Stimulated activated CD4-positive, alpha-beta T cell treated with anti-CD3 and anti-CD28 coated beads, Interleukin-15, amount 100 ng/mL, for 48 hours (primary cell): ENCODE measurements at regions not wholly inside any gene's neighbourhood (a gene's known extent, or its start where the extent isn't known, plus 50 kb on each side); places are given as distances from the start of the nearest gene placed in this dataset.
"Not testable (repeated sequence)": the region's sequence is repeated elsewhere in the genome, so short reads cannot be mapped to it uniquely, and the experiment has no call there.

ENCODE experiments used
- DNase-seq, 2 donors: peaks; one replicate each; pipeline ENCODE4 v3.0.0-alpha.2; 2020; ENCODE audit warnings: low read depth in 2 of 2

GRCh38 chr15:61342390-61342789 lies 113.3 kb upstream of the RORA start:
- DNase-seq, result no peak

GRCh38 chr15:61339516-61339915 lies 110.4 kb upstream of the RORA start:
- DNase-seq, result no peak

GRCh38 chr15:61337541-61337940 lies 108.4 kb upstream of the RORA start:
- DNase-seq, result no peak

DNA sequence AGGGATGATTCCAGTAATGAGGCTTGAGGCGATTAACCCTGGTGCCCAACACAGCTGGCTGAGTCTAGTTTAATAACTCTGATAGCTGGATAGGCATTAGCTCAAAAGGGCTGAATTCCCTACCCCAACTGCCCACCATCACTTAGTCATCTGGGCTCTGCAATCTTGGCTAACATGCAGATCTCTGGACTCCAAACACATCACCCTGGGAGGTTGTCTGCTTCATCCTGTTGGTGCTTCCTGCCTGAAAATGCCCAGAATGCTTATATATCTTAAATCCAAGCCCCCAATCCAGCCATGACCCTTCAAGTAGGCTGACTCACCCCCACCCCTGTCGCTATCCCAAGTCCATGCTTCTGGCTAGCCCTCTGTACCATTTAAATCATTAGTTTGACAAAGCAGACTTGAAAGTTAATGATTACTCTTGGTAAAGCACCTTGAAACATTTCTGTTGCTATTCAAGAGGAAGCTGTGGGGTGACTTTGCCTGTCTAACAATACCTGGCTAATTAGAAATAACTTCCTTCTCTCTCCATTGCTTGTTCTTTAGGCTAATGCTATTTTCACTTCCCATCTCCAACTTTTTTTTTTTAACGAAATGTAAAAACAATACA lies 107.0 kb upstream of the RORA start:
- no peak for DNase-seq

GRCh38 chr15:61334714-61335113 lies 105.6 kb upstream of the RORA start:
- not testable (repeated sequence) for DNase-seq

- no peak for DNase-seq
Measured at GRCh38 chr15:61331019-61331418, 101.9 kb upstream of the RORA start.

DNA sequence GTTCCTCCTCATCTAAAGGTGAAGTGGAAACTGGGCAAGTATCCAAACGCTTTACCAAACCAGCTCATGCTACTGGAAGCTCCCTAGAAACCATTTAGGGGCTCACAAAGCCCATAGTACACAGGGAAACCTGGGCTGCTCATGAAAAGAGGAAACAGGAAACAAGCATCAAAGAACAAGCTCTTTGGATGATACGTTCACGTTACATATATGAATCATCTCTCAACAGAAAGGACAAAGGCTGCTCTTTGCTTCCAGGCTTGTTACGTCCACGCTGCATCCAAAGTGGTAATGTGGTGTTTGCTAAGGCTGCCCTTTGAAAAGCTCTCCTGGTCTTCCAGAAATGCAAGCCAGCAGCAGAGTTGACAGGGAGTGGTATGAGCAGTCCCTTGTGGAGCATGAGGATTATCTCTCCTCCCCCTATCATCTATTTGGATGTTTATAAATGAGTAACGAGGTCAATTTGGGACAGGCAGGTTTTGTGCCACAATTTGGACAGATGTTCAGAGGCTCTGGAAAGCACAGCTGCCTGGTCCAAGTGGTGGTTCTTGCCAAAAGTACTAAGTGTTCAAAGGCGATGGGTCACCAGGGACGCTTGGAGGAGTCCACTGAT lies 98.0 kb upstream of the RORA start:
- DNase-seq, result no peak

DNA sequence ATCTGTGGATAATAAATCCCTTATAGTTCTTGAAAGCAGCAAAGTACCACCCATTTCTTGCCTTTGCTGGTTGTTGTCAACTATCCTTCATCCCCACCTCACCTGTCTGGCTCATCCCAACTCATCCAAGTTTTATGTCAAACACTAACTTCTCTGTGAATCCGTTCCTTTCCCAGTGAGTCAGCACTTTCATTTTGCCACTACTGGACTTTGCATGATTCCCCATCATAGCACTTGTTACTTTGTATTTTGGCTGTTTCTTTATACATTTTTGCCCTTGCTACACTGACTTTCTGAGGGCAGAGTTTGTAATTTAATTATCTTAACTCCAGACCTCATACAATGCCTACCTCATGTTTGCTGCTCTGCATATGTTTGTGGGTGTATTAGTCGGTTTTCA lies 90.8 kb upstream of the RORA start:
- no peak for DNase-seq

DNA sequence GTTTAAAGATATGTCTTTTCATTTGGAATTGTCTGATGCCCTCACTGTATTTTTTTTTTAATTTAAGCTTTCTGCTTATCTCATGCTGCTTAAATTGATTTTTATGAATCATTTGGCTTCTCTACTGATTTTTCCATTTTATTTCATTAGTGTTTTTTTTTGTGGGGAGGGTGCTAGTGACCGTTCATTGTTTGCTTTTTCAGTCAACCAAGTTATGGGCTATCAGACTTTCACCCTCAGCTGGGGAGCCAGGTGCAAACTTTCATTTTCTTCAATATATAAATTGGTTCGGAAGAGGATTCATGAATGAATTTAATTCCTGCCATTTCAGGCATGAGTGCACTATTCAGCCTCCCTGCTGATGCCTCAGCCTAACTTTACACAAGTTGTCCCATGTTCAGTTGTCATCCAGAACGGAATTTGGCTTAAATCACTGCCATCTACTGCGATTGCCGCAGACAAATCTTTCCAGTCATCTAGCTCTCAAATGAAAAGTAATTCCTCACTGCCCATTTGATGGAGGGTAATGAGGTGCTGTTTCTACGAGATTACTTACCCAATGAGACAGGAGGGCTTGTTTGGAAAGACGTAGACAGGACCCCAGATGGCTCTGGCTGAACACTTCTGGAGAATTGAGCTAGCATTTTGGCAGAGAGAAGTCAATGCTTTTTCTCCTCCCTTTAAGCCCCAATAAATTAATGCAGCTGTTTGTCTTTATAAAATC lies 89.9 kb upstream of the RORA start:
- no peak for DNase-seq

DNA sequence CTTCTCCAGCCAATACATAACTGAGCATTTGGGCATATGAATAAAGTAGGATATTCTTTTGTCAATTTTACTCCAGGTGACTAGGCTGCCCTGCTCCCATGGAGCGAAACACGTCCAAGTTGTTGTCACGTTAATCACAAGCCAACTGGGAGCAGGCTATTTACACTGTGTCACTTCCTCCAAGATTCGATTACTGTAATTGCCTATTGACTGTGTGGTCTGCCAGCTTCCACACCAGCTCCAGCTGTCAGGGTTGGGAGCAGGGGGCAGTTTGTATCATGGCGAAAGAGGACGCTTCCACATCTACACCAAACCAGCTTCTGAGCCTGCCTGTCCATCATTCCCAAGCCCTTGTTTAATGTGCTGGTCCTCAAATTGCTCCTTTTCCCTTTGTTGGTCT lies 89.2 kb upstream of the RORA start:
- DNase-seq, result no peak

DNA sequence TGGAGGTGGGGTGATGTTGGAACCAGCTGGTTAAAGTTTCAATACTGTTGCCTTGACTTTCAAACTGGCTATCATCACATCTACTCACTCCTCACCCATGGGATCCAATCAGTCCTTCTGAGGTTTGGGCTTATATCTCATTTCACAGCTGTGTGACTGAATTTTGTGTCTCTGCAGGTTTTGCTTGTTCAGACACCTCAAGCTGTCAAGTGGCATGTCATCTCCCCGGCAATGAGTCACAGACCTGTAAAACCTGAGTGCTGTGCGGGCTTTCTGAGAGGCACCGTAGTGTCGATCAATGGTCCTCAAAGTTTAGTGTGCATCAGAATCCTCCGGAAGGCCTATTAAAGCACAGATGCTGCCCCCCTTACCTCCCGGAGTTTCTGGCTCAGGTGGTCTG lies 86.4 kb upstream of the RORA start:
- DNase-seq, result no peak

DNA sequence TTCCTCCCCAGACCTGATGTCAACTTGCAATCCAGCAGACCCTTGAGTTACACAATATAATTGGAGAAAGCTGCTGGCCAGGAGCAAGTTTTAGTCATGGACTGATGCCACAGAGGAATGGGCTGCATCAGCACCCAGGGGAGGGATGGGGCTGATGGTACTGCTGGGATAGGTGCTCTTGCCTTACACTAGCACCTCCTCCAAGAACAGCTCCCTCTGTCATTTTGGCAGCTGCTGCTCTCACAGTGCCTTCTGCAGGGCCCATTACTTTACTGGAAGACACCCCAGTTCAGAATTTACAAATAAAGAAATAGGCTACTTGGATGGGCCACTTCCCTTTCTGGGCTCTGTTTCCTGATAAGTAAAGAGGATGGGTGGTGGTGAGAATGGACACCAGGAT lies 85.3 kb upstream of the RORA start:
- no peak for DNase-seq

DNA sequence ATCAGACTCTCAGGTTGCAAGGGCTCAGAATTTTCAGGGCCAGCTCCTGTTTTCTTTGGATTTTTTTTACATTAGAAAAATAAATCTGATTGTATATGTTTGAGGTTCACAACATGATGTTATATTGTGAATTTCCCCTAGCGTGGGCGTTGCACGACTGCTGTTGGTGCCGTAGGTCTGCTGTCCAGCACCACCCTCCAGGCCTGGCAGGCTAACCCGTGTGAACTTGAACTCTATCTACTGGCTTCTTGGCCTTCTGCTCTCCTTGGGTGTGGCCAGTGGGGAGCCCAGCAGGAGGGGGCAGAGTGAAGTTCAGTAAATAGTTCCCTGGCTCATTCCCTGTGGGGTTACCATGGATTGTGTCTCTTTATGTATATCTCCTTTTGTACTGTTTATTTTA lies 80.5 kb upstream of the RORA start:
- DNase-seq, result no peak

- DNase-seq, result no peak
Measured at GRCh38 chr15:61309031-61309511, 80.0 kb upstream of the RORA start.

DNA sequence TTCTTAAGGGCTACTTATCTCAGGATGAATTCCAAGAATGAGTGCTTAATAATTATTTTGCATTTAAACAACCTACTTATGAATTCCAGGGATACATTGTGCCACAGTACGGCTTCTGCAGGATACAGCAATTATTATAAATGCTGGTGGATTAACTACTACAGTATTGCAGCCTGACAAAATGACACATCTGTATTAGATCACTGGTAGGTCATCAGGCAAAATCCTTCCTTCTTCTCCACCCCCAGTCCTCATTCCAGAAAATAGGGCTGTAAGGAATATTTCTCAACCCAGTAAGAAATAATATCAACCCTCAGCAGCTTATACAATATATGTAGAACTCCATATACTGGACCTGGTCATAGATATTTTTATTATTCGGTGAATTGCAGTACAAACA lies 79.3 kb upstream of the RORA start:
- DNase-seq, result no peak

- DNase-seq, result no peak
Measured at GRCh38 chr15:61307474-61307873, 78.4 kb upstream of the RORA start.

DNA sequence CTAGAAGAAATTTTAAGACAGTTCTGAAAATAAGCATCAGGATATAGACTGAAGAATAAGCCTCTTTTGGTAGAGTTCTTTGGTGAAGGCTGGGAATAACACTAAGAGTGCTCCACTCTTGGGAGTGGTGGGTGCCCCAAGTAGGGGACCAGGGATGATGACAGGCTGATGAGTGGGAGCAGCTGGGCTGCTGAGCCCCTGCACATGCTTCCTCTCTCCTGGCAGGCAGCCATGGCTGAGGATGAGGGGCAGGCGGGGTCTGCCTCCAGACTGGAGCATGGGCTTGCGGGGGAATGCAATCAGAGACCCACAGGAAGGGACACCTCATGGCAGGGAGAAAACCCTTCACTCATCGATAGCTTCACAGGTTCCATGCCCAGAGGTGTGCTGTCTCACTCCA lies 72.6 kb upstream of the RORA start:
- no peak for DNase-seq

DNA sequence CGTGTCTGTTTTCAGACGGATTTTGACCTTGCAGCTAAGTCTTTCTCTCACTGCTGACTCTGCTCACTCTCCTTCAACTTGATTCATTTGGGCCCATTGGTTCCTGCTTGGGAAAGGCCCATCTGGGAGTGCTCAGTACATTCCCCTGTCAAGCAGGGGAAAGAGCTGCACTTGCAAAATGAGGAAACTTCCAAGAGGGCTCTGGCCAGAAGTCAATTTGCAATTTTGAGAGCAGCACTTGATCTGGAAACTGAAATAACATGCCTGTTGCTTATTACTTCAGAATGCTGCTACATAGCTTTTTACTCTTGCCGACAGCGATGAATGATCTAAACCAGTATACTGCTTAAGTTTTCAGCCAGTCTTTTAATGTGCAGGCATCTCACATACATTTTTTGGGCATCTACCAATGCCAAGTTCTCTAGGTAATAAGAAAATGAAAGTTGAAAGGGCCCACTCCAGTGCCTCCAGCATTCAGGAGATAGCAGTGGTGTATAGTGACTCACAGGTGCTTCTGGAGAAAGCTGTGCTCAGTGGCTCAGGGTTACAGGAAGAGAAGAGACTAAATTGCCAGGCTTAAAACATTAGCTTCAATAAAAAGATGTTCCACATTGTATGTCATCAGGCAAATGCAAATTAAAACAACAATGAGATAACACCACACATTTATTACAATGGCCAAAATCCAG lies 70.1 kb upstream of the RORA start:
- DNase-seq, result no peak

- no peak for DNase-seq
Measured at GRCh38 chr15:61295239-61295638, 66.1 kb upstream of the RORA start.

GRCh38 chr15:61282661-61283060 lies 53.6 kb upstream of the RORA start:
- DNase-seq, result no peak

DNA sequence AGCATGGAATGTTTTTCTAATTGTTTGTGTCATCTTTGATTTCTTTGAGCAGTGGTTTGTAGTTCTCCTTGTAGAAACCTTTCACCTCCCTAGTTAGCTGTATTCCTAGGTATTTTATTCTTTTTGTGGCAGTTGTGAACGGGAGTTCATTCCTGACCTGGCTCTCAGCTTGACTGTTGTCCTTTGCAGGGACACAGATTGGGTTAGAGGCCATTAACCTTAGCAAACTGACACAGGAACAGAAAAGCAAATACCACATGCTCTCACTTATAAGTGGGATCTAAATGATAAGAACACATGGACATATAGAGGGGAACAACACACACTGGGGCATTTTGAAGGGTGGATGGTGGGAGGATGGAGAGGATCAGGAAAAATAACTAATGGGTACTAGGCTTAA lies 52.2 kb upstream of the RORA start:
- no peak for DNase-seq
